B cell (primary cell): ENCODE measurements at regions not wholly inside any gene's neighbourhood (a gene's known extent, or its start where the extent isn't known, plus 50 kb on each side); places are given as distances from the start of the nearest gene placed in this dataset.

Source experiments
- ATAC-seq: fragments of 200-7000 bp; cut with Tn5 transposase; one replicate; pipeline ENCODE4 v1.10.0; 2021; ENCODE audit warnings: low read depth, mild to moderate bottlenecking, moderate number of reproducible peaks, moderate library complexity
- CTCF ChIA-PET: fragments of 350-600 bp; sonication (Branson Sonifier 250); formaldehyde crosslinking; loops from one replicate; lab custom pipeline; 2021; ENCODE audit warnings: antibody characterized with exemption, inconsistent platforms; lab: Charles Lee
- POLR2A ChIA-PET: fragments of 350-600 bp; sonication (Branson Sonifier 250); formaldehyde crosslinking; loops from one replicate; lab custom pipeline; 2021; ENCODE audit warnings: antibody characterized with exemption; lab: Charles Lee
- DNase-seq: peaks from one replicate; pipeline ENCODE4 v3.0.0; 2013
- H2AFZ ChIP-seq: 2 replicates; pipeline ENCODE4 v1.6.1; 2012; ENCODE audit warnings: mild to moderate bottlenecking, low read depth, low read length; ENCODE audit not compliant: insufficient read depth, poor library complexity, severe bottlenecking
- H3K27ac ChIP-seq, 2 donors: 1 replicate in 1 of 2; 2 replicates in 1 of 2; pipeline ENCODE4 v1.5.1; 2012 to 2013; ENCODE audit warnings: low read length in 2 of 2, mild to moderate bottlenecking in 2 of 2, moderate library complexity in 1 of 2
- H3K27me3 ChIP-seq, 4 experiments: fragments of 200-600 bp in 1 of 4; sonication (generic) in 1 of 4; replicated peaks in 1 of 4; 1 replicate in 2 of 4; 2 replicates in 2 of 4; pipeline versions ENCODE4 v1.6.1 to v1.7.0; 2013 to 2016; ENCODE audit warnings: low read length in 3 of 4, mild to moderate bottlenecking in 2 of 4, mixed read lengths in 1 of 4, moderate library complexity in 1 of 4; ENCODE audit not compliant: insufficient read depth in 4 of 4, control insufficient read depth in 3 of 4; ENCODE audit errors: control extremely low read depth in 1 of 4
- H3K36me3 ChIP-seq, 2 experiments: replicated peaks in 1 of 2; 1 replicate in 1 of 2; 2 replicates in 1 of 2; pipeline versions ENCODE4 v1.6.1 to v1.7.1; 2013; ENCODE audit warnings: low read length in 1 of 2; ENCODE audit not compliant: insufficient read depth in 2 of 2, control insufficient read depth in 1 of 2; ENCODE audit errors: control extremely low read depth in 1 of 2, extremely low read depth in 1 of 2
- H3K4me1 ChIP-seq, 2 donors: fragments of 200-600 bp in 1 of 2; sonication (generic) in 1 of 2; 1 replicate in 1 of 2; 2 replicates in 1 of 2; pipeline versions ENCODE4 v1.5.1 to v1.6.1; 2013 to 2017; ENCODE audit warnings: low read length in 2 of 2; ENCODE audit not compliant: control insufficient read depth in 2 of 2, insufficient read depth in 2 of 2
- H3K4me2 ChIP-seq: replicated peaks from 2 replicates; pipeline ENCODE3; 2012; ENCODE audit warnings: mild to moderate bottlenecking, low read depth, low read length; ENCODE audit not compliant: poor library complexity, severe bottlenecking
- H3K4me3 ChIP-seq, 5 experiments: fragments of 200-600 bp in 1 of 5; sonication (generic) in 1 of 5; 1 replicate in 3 of 5; 2 replicates in 2 of 5; pipeline versions ENCODE4 v1.5.1 to v1.7.0; 2011 to 2016; ENCODE audit warnings: low read length in 4 of 5, mild to moderate bottlenecking in 4 of 5, low read depth in 2 of 5, control low read depth in 1 of 5, moderate library complexity in 1 of 5; ENCODE audit not compliant: insufficient read depth in 1 of 5; ENCODE audit errors: control extremely low read depth in 1 of 5, extremely low read depth in 1 of 5
- H3K79me2 ChIP-seq: fragments of 200-600 bp; sonication (generic); one replicate; pipeline ENCODE4 v1.6.0; 2016; ENCODE audit warnings: low read length; ENCODE audit not compliant: control insufficient read depth, insufficient read depth
- H3K9ac ChIP-seq: fragments of 200-600 bp; sonication (generic); 2 replicates; pipeline ENCODE4 v1.6.1; 2017; ENCODE audit warnings: mild to moderate bottlenecking, low read length, moderate library complexity
- H3K9me3 ChIP-seq, 3 donors: one replicate each; pipeline versions ENCODE4 v1.6.1 to v1.7.1; 2013; ENCODE audit warnings: low read length in 2 of 3; ENCODE audit not compliant: control insufficient read depth in 2 of 3, insufficient read depth in 1 of 3; ENCODE audit errors: control extremely low read depth in 1 of 3
- H4K20me1 ChIP-seq: 2 replicates; pipeline ENCODE4 v1.6.0; 2012; ENCODE audit warnings: mild to moderate bottlenecking, low read length; ENCODE audit not compliant: insufficient read depth, control insufficient read depth, poor library complexity, severe bottlenecking
- H3K27ac Mint-ChIP-seq: one replicate; pipeline ENCODE4 v1.8.0; 2021; ENCODE audit warnings: mixed read lengths
- H3K27me3 Mint-ChIP-seq: one replicate; pipeline ENCODE4 v1.8.0; 2021; ENCODE audit warnings: mixed read lengths
- H3K4me1 Mint-ChIP-seq: one replicate; pipeline ENCODE4 v1.8.0; 2021; ENCODE audit warnings: mixed read lengths
- H3K4me3 Mint-ChIP-seq: one replicate; pipeline ENCODE4 v1.8.0; 2021; ENCODE audit warnings: mixed read lengths
- H3K9me3 Mint-ChIP-seq: one replicate; pipeline ENCODE4 v1.8.0; 2022; ENCODE audit warnings: mixed read lengths; ENCODE audit not compliant: insufficient read depth
- CTCF ChIP-seq: fragments of 200-600 bp; IDR thresholded peaks from one replicate; pipeline ENCODE4 v1.8.0; 2022; ENCODE audit warnings: antibody characterized with exemption, mild to moderate bottlenecking
- EZH2 ChIP-seq: IDR thresholded peaks from 2 replicates; pipeline ENCODE4 v1.6.1; 2012; ENCODE audit warnings: borderline replicate concordance, low read depth, mild to moderate bottlenecking, moderate library complexity, low read length; ENCODE audit not compliant: insufficient read depth, poor library complexity, severe bottlenecking
- WGBS: methylation state at CpG from one replicate; pipeline ENCODE4 v1.1.5; 2013; ENCODE audit warnings: missing lambda C conversion rate; ENCODE audit not compliant: insufficient coverage; 5-methylcytosine and 5-hydroxymethylcytosine counted together
- intact Hi-C: fragments of 100-400 bp; cut with micrococcal nuclease; formaldehyde crosslinking; loops from one replicate; pipeline ENCODE4 v1.10.0; 2022

GRCh38 chr14:66228267-66228970 is 257.8 kb upstream of the CCDC196 start:
- no peak overlapping the region for H3K4me2 ChIP-seq
- no peak overlapping the region for H3K27ac Mint-ChIP-seq
- H3K27me3 ChIP-seq: no peaks in the 10 kb centered on the region
- no peak for DNase-seq
- no peak overlapping the region for H2AFZ ChIP-seq
- no peak overlapping the region for H3K4me3 ChIP-seq
- no peak overlapping the region for H3K9ac ChIP-seq
- no peak for ATAC-seq
- ChIA-PET CTCF (no interaction called here), POLR2A (no interaction called here)
- no peaks in the 10 kb centered on the region for H3K36me3 ChIP-seq
- H3K4me1 ChIP-seq: peaks cover 0 to 6% of the 10 kb centered on the region in 2 donors
- intact Hi-C loops: no loop called here
- no peak overlapping the region for H3K4me3 Mint-ChIP-seq
- no peaks in the 10 kb centered on the region for H4K20me1 ChIP-seq
- no peak overlapping the region for H3K27ac ChIP-seq
- WGBS: 83% methylated on average over 1 of the region's 3 CpGs
- peaks cover 18% of the 10 kb centered on the region for H3K27me3 Mint-ChIP-seq
- no peaks in the 10 kb centered on the region for H3K9me3 ChIP-seq
- TF ChIP-seq EZH2 (no peak), CTCF (no peak)
- H3K4me1 Mint-ChIP-seq: peaks cover 9% of the 10 kb centered on the region
- H3K9me3 Mint-ChIP-seq: peaks cover 2% of the 10 kb centered on the region
- H3K79me2 ChIP-seq: no peaks in the 10 kb centered on the region

- ChIA-PET POLR2A (no interaction called here), CTCF (no interaction called here)
- H3K79me2 ChIP-seq: no peaks in the 10 kb centered on the region
- Mint-ChIP-seq H3K27ac (no peak overlapping the region), H3K27me3 (peaks cover 22% of the 10 kb centered on the region), H3K4me1 (peaks cover 9% of the 10 kb centered on the region), H3K9me3 (peaks cover 2% of the 10 kb centered on the region), H3K4me3 (no peak overlapping the region)
- H3K27ac ChIP-seq: no peak overlapping the region
- TF ChIP-seq EZH2: no peak
- TF ChIP-seq CTCF: no peak
- 0% methylated on average over 3 of the region's 4 CpGs for WGBS
- no peak overlapping the region for H2AFZ ChIP-seq
- no peaks in the 10 kb centered on the region for H3K36me3 ChIP-seq
- DNase-seq: no peak
- no peak overlapping the region for H3K9ac ChIP-seq
- peaks cover 0 to 6% of the 10 kb centered on the region in 2 donors for H3K4me1 ChIP-seq
- H3K4me3 ChIP-seq: no peak overlapping the region
- intact Hi-C loops: no loop called here
- no peaks in the 10 kb centered on the region for H3K9me3 ChIP-seq
- H3K27me3 ChIP-seq: no peaks in the 10 kb centered on the region
- no peaks in the 10 kb centered on the region for H4K20me1 ChIP-seq
- no peak for ATAC-seq
- no peak overlapping the region for H3K4me2 ChIP-seq
Observed at GRCh38 chr14:66231820-66232219, 254.4 kb upstream of the CCDC196 start.
